ENCODE measurements at regions not wholly inside any gene's neighbourhood (a gene's known extent, or its start where the extent isn't known, plus 50 kb on each side); places are given as distances from the start of the nearest gene placed in this dataset.

DNA sequence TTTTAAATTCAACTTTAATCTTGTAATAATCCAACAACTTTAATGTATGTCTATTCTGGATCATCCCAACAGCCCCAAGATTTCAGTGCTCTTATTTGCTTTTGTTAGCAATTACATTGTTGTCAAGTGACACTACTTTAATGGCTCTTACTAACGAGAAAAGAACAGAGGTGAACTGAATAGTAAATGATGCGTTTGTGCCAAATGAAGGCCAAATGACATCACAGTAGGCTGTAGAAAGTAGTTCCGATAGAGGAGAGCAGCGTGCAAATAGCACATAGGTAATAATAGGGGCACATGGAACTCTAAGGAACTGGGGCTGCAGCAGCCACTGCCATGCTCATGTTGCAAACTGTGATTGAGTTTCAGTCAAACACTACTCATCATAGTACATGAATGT lies 301.9 kb downstream of the LMX1A start:
- no peak for TF ChIP-seq POLR2A (IDR thresholded peaks at IDR 0.05; ENCODE audit: low read length)
- no peak for TF ChIP-seq GATA1 (IDR thresholded peaks at IDR 0.05; ENCODE audit: low read depth, low read length)

Data from erythroblast (primary cell).